NCI-H1092 treated with DMSO at 0.1 percent for 48 hours (cell line): ENCODE measurements at regions not wholly inside any gene's neighbourhood (a gene's known extent, or its start where the extent isn't known, plus 50 kb on each side); places are given as distances from the start of the nearest gene placed in this dataset.
"Not testable (repeated sequence)": the region's sequence is repeated elsewhere in the genome, so short reads cannot be mapped to it uniquely, and the experiment has no call there.

Source experiments
- DNase-seq: peaks from one replicate; lab custom pipeline; 2025; lab: John Stamatoyannopoulos, UW

- DNase-seq, result not testable (repeated sequence)
These were observed 109.7 kb upstream of the ZNG1E start for GRCh38 chr9:65566018-65566417.

DNA sequence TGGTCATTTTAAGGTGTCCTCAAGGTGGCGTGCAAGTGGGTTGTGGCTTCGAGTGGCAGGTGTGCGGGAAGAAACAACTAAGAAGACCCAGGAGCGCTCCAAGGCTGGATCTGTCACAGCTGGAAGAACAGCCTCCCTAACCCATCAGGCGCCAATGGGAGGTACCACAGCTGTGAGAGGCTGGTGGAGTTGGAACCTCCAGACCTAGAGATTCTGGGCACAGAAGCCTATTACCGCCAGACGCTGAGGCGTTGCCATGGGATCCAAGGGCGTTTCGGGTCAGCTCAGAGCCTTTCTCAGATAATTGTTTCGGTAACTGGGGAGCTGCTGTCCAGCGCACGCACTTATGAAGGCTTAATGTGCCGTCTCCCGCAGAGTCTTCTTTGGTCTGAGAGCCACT lies 156.7 kb upstream of the ZNG1E start:
- DNase-seq, result not testable (repeated sequence)

- DNase-seq, result not testable (repeated sequence)
These were observed 161.3 kb upstream of the ZNG1E start for GRCh38 chr9:65514465-65514864.

GRCh38 chr9:65507897-65508296 lies 167.8 kb upstream of the ZNG1E start:
- DNase-seq, result not testable (repeated sequence)

GRCh38 chr9:65504686-65505085 lies 171.0 kb upstream of the ZNG1E start:
- DNase-seq, result not testable (repeated sequence)

GRCh38 chr9:65503696-65504095 lies 172.0 kb upstream of the ZNG1E start:
- not testable (repeated sequence) for DNase-seq

- not testable (repeated sequence) for DNase-seq
These were observed 192.8 kb upstream of the ZNG1E start for GRCh38 chr9:65482890-65483289.

DNA sequence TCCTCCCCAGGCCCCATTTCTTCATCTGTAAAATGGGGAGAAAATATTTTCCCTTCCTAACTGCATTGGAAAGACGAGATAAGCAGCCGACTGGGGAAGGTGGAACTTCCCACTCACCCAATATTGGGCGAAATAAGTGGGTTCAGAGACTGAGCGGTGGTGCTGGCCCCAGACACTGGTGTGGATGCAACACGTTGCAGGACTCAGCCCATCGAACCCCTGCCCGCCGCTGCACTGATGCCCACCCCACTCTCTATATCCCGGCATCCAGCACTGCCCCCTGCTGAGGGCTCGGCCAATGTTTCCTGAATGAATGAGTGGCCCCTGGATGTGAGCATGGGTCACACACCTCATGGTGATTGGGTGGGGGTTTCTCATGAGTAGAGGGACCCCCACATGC lies 194.4 kb upstream of the ZNG1E start:
- DNase-seq, result not testable (repeated sequence)

DNA sequence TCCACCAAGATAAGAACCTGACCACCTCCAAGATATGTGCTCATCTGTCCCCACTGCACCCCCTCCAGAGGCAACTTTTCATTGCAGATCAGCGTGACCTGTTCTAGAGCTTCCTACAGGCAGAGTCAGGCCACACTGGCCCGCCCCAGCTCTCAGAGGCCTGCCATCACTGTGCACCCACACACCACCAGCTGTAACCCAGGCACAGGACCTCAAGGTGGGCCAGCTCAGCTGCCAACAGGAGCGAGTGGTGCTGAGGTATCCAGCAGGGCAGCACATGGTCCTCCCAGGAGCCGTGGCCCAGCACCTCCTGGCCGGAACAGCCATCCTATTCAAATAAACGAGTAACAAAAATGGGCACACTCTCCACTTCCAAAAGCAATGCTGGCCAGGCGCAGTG lies 189.9 kb upstream of the FOXD4L5 start:
- not testable (repeated sequence) for DNase-seq

DNA sequence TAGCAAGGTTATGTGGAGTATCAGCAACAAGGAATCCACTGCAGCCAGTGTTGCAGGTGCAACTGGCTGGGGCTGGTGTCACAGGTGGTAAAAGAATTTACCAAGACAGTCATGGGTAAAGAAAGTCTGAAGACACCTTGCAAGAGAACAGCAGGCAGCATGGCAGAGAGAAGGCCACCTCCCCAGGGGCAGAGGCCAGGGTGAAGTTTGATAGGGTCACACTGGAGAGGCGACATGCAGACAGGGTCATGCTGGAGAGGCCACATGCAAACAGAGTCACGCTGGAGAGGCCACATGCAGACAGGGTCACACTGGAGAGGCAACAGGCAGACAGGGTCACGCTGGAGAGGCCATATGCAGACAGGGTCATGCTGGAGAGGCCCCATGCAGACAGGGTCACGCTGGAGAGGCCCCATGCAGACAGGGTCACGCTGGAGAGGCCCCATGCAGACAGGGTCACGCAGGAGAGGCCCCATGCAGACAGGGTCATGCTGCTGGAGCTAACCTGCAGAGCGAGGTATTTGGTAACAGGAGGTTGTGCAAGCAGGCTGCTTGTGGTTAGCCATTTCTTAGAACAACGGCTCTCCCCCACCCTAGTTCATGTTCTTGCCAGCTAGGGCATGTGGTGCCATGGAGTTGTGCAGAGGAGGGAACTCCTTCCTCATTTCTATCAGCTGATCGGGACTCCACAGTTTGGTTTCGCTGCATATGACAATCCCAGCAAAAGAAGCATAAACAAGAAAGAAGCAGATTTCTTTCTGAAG lies 188.2 kb upstream of the FOXD4L5 start:
- not testable (repeated sequence) for DNase-seq

DNA sequence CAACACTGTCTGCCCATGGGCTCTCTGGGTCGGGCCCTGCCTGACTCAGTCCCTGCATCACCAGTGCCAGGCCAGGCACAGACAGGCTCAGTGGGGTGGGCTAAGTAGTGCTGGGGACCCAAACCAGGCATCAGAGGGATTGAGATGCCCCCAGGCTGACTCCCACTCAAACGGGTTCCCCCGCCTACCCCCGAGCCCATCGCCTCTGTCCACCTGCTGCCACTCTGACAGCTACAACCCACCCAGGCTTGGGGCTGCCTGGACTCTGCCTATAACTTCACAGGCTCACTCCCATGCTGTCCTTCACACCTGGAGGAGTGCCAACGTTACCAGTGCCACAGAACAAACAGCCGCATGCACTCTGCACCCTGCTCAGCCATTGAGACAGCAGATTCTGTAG lies 186.1 kb upstream of the FOXD4L5 start:
- peak; percentile 15 for DNase-seq

GRCh38 chr9:65466911-65467734 lies 182.1 kb upstream of the FOXD4L5 start:
- DNase-seq, result not testable (repeated sequence)

GRCh38 chr9:65465246-65465895 lies 180.4 kb upstream of the FOXD4L5 start:
- DNase-seq, result peak; percentile 5

DNA sequence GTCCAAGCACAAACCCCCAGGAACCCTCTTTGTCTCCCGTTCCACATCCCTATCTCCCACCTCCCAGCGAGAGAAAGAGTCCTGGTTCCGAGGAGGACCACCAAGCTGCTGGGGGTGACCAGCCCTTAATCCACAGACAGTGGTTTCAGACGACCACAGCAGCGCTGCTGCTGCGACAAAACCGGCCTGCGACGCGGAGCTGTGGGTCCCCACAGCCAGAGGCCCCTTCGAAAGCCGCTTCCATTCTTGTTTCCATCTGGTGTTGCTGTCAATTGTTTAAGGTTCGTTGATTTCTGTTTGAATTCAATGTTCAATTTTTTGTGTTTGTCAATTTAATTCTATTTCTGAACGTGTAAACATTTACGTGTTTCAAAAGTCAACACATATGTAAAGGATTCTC lies 177.5 kb upstream of the FOXD4L5 start:
- not testable (repeated sequence) for DNase-seq

DNA sequence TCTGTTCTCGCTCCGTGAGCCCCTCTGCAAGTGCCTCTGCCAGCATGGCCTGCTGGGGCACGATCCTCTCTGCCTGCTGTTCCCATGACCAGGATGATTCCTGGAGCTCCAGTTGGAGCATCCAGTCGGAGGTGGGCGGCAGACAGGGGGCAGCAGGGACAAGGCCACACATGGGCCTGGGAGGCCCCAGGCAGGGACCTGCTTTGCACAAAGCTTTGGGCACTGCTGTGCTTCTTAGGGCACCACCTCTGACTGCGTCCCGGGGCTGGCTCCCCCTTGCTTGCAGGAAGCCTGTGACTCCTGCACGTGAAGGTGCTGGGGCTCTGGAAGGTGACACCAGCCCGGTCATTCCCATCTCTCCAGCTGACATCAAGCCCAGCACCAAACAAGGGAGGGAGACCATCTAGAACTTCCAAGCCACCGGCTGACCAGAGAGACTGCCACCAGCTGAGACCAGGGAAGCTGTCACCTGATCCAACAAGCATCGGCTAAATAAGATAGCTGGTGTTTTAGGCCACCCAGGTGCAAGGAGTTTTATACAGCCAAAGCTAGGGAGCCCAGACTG lies 174.8 kb upstream of the FOXD4L5 start:
- no peak for DNase-seq

GRCh38 chr9:65458992-65459391 lies 174.0 kb upstream of the FOXD4L5 start:
- no peak for DNase-seq

GRCh38 chr9:65458465-65458864 lies 173.5 kb upstream of the FOXD4L5 start:
- no peak for DNase-seq

DNA sequence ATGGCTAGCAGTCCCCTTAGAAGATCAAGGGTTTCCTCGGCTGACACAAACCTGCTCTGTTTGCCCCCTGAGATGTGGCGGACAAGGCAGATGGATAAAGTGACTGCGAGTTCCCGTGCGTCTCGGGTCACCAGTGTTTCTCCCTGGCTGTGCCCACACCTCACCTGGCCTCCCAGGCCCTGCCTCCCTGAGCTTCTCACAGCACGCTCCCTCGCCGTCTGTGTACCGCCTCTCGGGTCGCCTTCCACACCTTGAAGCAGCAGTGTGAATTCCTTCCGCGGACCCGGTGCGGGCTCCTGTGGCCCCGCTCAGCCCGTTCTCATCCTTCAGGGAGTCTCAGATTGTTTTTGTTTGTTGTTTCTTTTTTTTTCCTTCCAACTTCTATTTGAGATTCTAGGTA lies 172.0 kb upstream of the FOXD4L5 start:
- not testable (repeated sequence) for DNase-seq

GRCh38 chr9:65455751-65456647 lies 171.0 kb upstream of the FOXD4L5 start:
- DNase-seq, result not testable (repeated sequence)

DNA sequence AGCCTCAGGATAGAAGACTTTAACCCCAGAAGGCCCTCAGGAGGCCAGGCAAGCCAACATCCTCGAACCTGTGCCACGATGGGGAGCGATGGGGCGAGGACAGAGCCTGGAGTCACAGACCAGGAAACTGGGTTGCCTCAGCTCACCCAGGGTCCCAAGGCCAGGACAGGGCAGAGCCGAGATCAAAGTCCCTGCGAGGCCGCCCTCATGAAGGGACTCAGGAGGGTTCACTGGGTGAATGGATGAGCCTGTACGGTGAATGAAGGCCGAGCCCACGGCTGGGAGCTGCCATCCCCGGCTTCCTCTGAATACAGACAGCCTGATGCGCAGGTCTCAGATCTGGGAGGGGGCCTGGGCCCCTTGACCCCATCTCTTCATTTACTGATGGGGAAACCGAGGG lies 170.1 kb upstream of the FOXD4L5 start:
- DNase-seq, result not testable (repeated sequence)

- DNase-seq, result not testable (repeated sequence)
These were observed 169.7 kb upstream of the FOXD4L5 start for GRCh38 chr9:65454666-65455065.
